NCI-H69 (cell line): ENCODE measurements at regions not wholly inside any gene's neighbourhood (a gene's known extent, or its start where the extent isn't known, plus 50 kb on each side); places are given as distances from the start of the nearest gene placed in this dataset.
"Not testable (repeated sequence)": the region's sequence is repeated elsewhere in the genome, so short reads cannot be mapped to it uniquely, and the experiment has no call there.

ENCODE experiments used
- DNase-seq: peaks from one replicate; lab custom pipeline; 2025; lab: John Stamatoyannopoulos, UW

DNA sequence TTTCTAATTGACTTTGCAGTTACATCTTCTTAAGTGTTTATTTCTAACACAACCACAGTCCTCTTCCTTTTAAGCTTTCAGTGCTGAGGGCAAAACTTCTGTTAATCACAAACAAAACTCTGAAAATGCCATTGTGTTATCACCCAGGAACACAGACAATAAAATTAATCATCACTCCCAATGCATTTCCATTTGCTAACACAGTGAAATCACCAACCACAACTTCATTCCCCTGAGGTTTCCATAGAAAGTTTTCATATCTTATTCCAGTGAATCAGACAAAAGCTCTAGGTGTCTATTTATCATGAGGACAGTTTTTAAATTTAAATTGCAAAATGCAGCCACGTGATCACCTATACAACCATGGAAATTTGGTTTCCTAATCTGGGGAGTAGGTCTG lies 516.2 kb upstream of the TSPY4 start:
- no peak for DNase-seq

DNA sequence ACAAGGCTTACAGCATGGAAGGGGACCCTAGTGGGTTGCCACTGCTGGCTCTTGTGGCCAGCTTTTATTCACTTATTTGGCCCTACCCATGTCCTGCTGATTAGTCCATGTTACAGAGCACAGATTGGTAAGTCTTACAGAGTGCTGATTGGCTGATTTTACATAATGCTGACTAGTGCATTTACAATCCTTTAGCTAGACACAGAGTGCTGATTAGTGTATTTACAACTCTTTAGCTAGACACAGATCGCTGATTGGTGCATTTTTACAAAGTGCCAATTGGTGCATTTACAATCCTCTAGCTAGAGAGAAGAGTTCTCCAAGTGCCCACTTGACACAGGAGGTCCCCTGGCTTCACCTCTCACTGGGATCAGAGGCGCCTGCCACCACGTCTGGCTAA lies 485.0 kb upstream of the TSPY4 start:
- no peak for DNase-seq

DNA sequence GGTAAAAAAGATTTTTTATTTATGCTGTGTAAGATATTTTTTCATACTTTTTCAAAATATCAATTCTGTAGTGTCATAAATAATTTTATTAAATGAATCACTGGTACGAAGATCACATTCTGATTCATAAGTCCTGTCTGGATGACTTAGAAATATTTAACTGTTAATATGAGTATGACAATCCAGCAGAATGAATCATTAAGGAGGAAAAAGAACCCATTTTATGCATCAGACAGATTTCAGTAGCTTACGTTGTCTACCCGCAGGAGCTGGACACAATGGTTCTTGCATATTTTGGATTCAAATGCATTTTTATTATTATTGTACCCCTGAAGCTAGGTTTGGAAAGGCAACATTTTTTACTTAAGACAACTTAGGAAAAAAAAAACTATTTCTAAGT lies 448.9 kb upstream of the TSPY4 start:
- no peak for DNase-seq

DNA sequence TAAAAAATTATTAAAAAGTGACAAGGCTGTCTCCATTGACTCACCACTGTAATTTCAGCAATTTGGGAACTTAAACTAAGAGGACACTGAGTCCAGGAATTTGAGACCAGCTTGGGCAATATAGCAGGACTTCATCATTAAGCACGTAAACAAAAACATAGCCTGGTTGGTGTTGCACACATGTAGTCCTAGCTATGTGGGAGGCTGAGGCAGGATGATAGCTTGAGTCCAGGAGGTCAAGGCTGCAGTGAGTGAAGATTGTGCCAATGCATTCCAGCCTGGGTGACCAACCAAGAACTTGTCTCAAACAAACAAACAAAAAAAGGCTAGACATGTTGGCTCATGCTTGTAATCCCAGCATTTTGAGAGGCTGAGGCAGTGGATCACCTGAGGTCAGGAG lies 439.4 kb upstream of the TSPY4 start:
- DNase-seq: no peak

DNA sequence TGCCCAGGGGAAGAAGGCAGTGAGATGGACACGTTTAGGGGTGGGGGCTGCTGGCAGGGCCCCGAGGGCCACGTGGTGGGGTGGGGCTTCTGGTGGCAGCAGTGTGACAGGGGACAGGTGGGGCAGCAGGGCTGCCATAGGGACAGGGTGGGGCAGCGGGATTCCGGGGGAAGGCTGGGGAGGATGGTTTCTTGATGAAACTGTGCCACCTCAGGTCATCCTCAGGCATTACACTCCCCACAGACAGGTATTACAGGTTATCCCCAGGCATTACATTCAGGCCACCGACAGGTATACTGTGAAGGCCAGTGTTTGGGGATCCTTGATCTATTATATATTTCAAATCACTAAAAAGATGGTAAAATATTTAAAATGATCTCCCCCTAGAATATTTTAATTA lies 432.1 kb upstream of the TSPY4 start:
- no peak for DNase-seq

DNA sequence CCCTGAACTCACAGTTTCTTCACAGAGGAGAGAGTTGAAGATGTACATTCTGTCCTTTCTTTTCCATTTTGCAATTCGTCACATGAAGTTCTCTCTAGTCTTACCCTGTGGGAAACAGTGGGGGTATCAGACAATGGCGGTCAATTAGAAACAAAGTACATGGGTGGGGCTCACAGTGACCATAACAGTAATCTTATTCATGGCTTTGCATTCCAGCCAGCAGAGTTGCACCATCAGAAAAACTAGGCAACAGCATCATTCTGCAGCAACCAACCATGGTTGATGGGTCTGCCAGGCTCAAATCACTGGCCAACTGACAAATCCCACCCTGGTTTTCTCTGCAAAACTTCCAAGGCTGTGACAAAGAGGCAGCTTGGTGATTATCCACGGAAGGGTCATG lies 414.7 kb upstream of the TSPY4 start:
- DNase-seq: not testable (repeated sequence)
